Panc1 (cell line): ENCODE measurements at regions not wholly inside any gene's neighbourhood (a gene's known extent, or its start where the extent isn't known, plus 50 kb on each side); places are given as distances from the start of the nearest gene placed in this dataset.

ENCODE experiments used
- ATAC-seq: fragments of 200-7000 bp; cut with Tn5 transposase; 2 replicates; pipeline ENCODE4 v1.9.1; 2020; ENCODE audit warnings: mild to moderate bottlenecking, moderate library complexity
- BruUV-seq: library from RNA; stranded (reverse); fragments of 400-500 nt; replicated peaks from 2 replicates; lab custom pipeline; 2021; lab: Mats Ljungman, UMichigan
- CTCF ChIA-PET: fragments of 300-600 bp; sonication (Branson Sonifier 250); formaldehyde crosslinking; loops from one replicate; lab custom pipeline; 2022; ENCODE audit warnings: antibody characterized with exemption; lab: Charles Lee
- POLR2A ChIA-PET: fragments of 300-600 bp; sonication (Branson Sonifier 250); formaldehyde crosslinking; loops from one replicate; lab custom pipeline; 2022; ENCODE audit warnings: antibody characterized with exemption; lab: Charles Lee
- DNase-seq: peaks from one replicate; pipeline ENCODE4 v3.0.0-alpha.2; 2010; ENCODE audit warnings: low read depth, low spot score
- H3K27ac ChIP-seq: 2 replicates; pipeline ENCODE4 v1.5.1; 2011; ENCODE audit warnings: mild to moderate bottlenecking, low read length, inconsistent platforms
- H3K27me3 ChIP-seq: fragments of 200-500 bp; sonication (Bioruptor generic); 2 replicates; pipeline ENCODE4 v1.6.0; 2014; ENCODE audit warnings: low read length, inconsistent platforms; ENCODE audit not compliant: control insufficient read depth, insufficient read depth
- H3K36me3 ChIP-seq: fragments of 200-500 bp; sonication (Bioruptor generic); 2 replicates; pipeline ENCODE4 v1.5.1; 2014; ENCODE audit warnings: inconsistent platforms, mild to moderate bottlenecking, low read length, moderate library complexity; ENCODE audit not compliant: control insufficient read depth, insufficient read depth
- H3K4me1 ChIP-seq: 2 replicates; pipeline ENCODE4 v1.5.1; 2011; ENCODE audit warnings: inconsistent platforms, mild to moderate bottlenecking, low read length, moderate library complexity; ENCODE audit not compliant: control insufficient read depth, insufficient read depth
- H3K4me3 ChIP-seq, 2 experiments: 2 replicates each; pipeline ENCODE4 v1.5.1; 2011 to 2012; ENCODE audit warnings: low read depth in 2 of 2, low read length in 2 of 2, mild to moderate bottlenecking in 2 of 2, inconsistent platforms in 1 of 2, moderate library complexity in 1 of 2
- H3K9me3 ChIP-seq: fragments of 200-500 bp; sonication (Bioruptor generic); 2 replicates; pipeline ENCODE4 v1.5.1; 2014; ENCODE audit warnings: low read depth, mild to moderate bottlenecking, inconsistent platforms, low read length, moderate library complexity; ENCODE audit not compliant: control insufficient read depth, insufficient read depth
- CTCF ChIP-seq: fragments of 450-650 bp; IDR thresholded peaks from 2 replicates; pipeline ENCODE4 v1.5.1; 2017; ENCODE audit warnings: mild to moderate bottlenecking
- POLR2AphosphoS5 ChIP-seq: IDR thresholded peaks from 2 replicates; pipeline ENCODE4 v1.6.1; 2012; ENCODE audit warnings: mild to moderate bottlenecking, low read depth, low read length, moderate library complexity
- REST ChIP-seq, 2 experiments: IDR thresholded peaks; 2 replicates each; pipeline ENCODE4 v1.6.1; 2011 to 2012; ENCODE audit warnings: low read depth in 2 of 2, control low read depth in 1 of 2, low read length in 1 of 2, mild to moderate bottlenecking in 1 of 2, moderate library complexity in 1 of 2; ENCODE audit not compliant: insufficient read depth in 1 of 2
- SIN3A ChIP-seq: IDR thresholded peaks from 2 replicates; pipeline ENCODE4 v1.6.1; 2012; ENCODE audit warnings: low read depth, mild to moderate bottlenecking, low read length, moderate library complexity, borderline replicate concordance; ENCODE audit not compliant: insufficient read depth
- TCF7L2 ChIP-seq: IDR thresholded peaks from 2 replicates; pipeline ENCODE4 v1.6.1; 2011; ENCODE audit warnings: mild to moderate bottlenecking, low read depth, low read length, inconsistent platforms
- in situ Hi-C: cut with HindIII; loops from 2 replicates; pipeline ENCODE4 v1.10.0; 2016; ENCODE audit warnings: low sequenced_read_pairs, low pct_unique_long_range_greater_than_20kb
- intact Hi-C: fragments of 100-400 bp; cut with micrococcal nuclease; formaldehyde crosslinking; loops from one replicate; pipeline ENCODE4 v1.10.0; 2022; ENCODE audit not compliant: unreplicated experiment

GRCh38 chr7:3191548-3191947 is 109.5 kb upstream of the SDK1 start:
- Histone ChIP-seq H3K4me1 (no peaks in the 10 kb centered on the region; the same call in 1 of the 2 replicates), H3K4me3 (no peak overlapping the region), H3K27ac (no peak overlapping the region), H3K27me3 (no peaks in the 10 kb centered on the region), H3K36me3 (no peaks in the 10 kb centered on the region), H3K9me3 (no peaks in the 10 kb centered on the region)
- intact Hi-C loops: no loop called here
- ATAC-seq (no peak), DNase-seq (no peak)
- no TSS peak for BruUV-seq
- in situ Hi-C loops: no loop called here
- ChIA-PET POLR2A (no interaction called here), CTCF (no interaction called here)
- TF ChIP-seq POLR2AphosphoS5: no peak
- no peak for TF ChIP-seq SIN3A
- no peak for TF ChIP-seq REST (IDR thresholded peaks at IDR 0.05; ENCODE audit: insufficient read depth in 1 of 2, low read depth in 2 of 2, low read length in 1 of 2)
- TF ChIP-seq TCF7L2: no peak
- no peak for TF ChIP-seq CTCF

- H3K9me3 ChIP-seq: no peaks in the 10 kb centered on the region
- H3K4me1 ChIP-seq: no peaks in the 10 kb centered on the region; the same call in 1 of the 2 replicates
- BruUV-seq: no TSS peak
- no peak overlapping the region for H3K27ac ChIP-seq
- H3K27me3 ChIP-seq: no peaks in the 10 kb centered on the region
- in situ Hi-C loops: no loop called here
- TF ChIP-seq SIN3A (no peak), CTCF (no peak), TCF7L2 (no peak), POLR2AphosphoS5 (no peak), REST (IDR thresholded peaks at IDR 0.05; ENCODE audit: insufficient read depth in 1 of 2, low read depth in 2 of 2, low read length in 1 of 2) (no peak)
- H3K36me3 ChIP-seq: no peaks in the 10 kb centered on the region
- no peak overlapping the region for H3K4me3 ChIP-seq
- ChIA-PET CTCF (interaction anchor here (0.6 kb wide), 1 partner anchor 10 kb away, joined by 4 read pairs; no protein-coding TSS in a partner anchor), POLR2A (interaction anchor here (0.5 kb wide), 1 partner anchor 491 kb away, joined by 3 read pairs; no protein-coding TSS in a partner anchor)
- intact Hi-C loops: no loop called here
- DNase-seq: no peak
- ATAC-seq: no peak
Measured at GRCh38 chr7:3192669-3193068, 108.4 kb upstream of the SDK1 start.
